ENCODE measurements at regions not wholly inside any gene's neighbourhood (a gene's known extent, or its start where the extent isn't known, plus 50 kb on each side); places are given as distances from the start of the nearest gene placed in this dataset.

GRCh38 chr1:201692555-201693394 is 136.2 kb upstream of the IPO9 start:
- TF ChIP-seq, protein P1, sequence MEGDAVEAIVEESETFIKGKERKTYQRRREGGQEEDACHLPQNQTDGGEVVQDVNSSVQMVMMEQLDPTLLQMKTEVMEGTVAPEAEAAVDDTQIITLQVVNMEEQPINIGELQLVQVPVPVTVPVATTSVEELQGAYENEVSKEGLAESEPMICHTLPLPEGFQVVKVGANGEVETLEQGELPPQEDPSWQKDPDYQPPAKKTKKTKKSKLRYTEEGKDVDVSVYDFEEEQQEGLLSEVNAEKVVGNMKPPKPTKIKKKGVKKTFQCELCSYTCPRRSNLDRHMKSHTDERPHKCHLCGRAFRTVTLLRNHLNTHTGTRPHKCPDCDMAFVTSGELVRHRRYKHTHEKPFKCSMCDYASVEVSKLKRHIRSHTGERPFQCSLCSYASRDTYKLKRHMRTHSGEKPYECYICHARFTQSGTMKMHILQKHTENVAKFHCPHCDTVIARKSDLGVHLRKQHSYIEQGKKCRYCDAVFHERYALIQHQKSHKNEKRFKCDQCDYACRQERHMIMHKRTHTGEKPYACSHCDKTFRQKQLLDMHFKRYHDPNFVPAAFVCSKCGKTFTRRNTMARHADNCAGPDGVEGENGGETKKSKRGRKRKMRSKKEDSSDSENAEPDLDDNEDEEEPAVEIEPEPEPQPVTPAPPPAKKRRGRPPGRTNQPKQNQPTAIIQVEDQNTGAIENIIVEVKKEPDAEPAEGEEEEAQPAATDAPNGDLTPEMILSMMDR (conservative IDR thresholded peaks at IDR 0.05; ENCODE audit: low read length) = no peak
- TF ChIP-seq EZH2phosphoT487 (IDR thresholded peaks at IDR 0.05; ENCODE audit: borderline replicate concordance, low read depth, low read length) = no peak

Measured in OCI-LY7 (cell line).